CD14-positive monocyte (primary cell): ENCODE measurements at regions not wholly inside any gene's neighbourhood (a gene's known extent, or its start where the extent isn't known, plus 50 kb on each side); places are given as distances from the start of the nearest gene placed in this dataset.

Source experiments
- DNase-seq, 3 donors: peaks; one replicate each; pipeline ENCODE4 v3.0.0-alpha.2; 2011 to 2022
- H2AFZ ChIP-seq: 2 replicates; pipeline ENCODE4 v1.6.0; 2012; ENCODE audit warnings: mild to moderate bottlenecking, low read depth, low read length, inconsistent platforms; ENCODE audit not compliant: insufficient read depth, poor library complexity, severe bottlenecking
- H3K27ac ChIP-seq, 2 donors: 1 replicate in 1 of 2; 2 replicates in 1 of 2; pipeline ENCODE4 v1.5.1; 2012 to 2013; ENCODE audit warnings: low read length in 2 of 2, control low read depth in 1 of 2, inconsistent platforms in 1 of 2, low read depth in 1 of 2, mild to moderate bottlenecking in 1 of 2
- H3K27me3 ChIP-seq, 2 donors: one replicate each; pipeline versions ENCODE4 v1.6.0 to v1.6.1; 2011 to 2013; ENCODE audit warnings: low read length in 2 of 2; ENCODE audit not compliant: control insufficient read depth in 2 of 2, insufficient read depth in 2 of 2
- H3K36me3 ChIP-seq, 2 donors: replicated peaks in 1 of 2; 1 replicate in 1 of 2; 2 replicates in 1 of 2; pipeline versions ENCODE4 v1.5.1 to v1.6.1; 2012 to 2013; ENCODE audit warnings: low read length in 2 of 2, control low read depth in 1 of 2, inconsistent platforms in 1 of 2, mild to moderate bottlenecking in 1 of 2; ENCODE audit not compliant: insufficient read depth in 2 of 2, control insufficient read depth in 1 of 2
- H3K4me1 ChIP-seq, 2 donors: 1 replicate in 1 of 2; 2 replicates in 1 of 2; pipeline versions ENCODE4 v1.5.1 to v1.6.1; 2012 to 2013; ENCODE audit warnings: low read length in 2 of 2, control low read depth in 1 of 2, inconsistent platforms in 1 of 2, mild to moderate bottlenecking in 1 of 2, moderate library complexity in 1 of 2; ENCODE audit not compliant: insufficient read depth in 2 of 2, control insufficient read depth in 1 of 2
- H3K4me2 ChIP-seq: replicated peaks from 2 replicates; pipeline ENCODE3; 2012; ENCODE audit warnings: low read length, moderate library complexity, mild to moderate bottlenecking; ENCODE audit not compliant: poor library complexity, severe bottlenecking; ENCODE audit errors: extremely low read depth
- H3K4me3 ChIP-seq, 3 experiments: fragments of 200-600 bp in 1 of 3; sonication (generic) in 1 of 3; replicated peaks in 1 of 3; 1 replicate in 2 of 3; 2 replicates in 1 of 3; pipeline ENCODE4 v1.5.1; 2011 to 2013; ENCODE audit warnings: low read length in 3 of 3, mild to moderate bottlenecking in 3 of 3, control low read depth in 2 of 3, low read depth in 2 of 3, inconsistent platforms in 1 of 3, moderate library complexity in 1 of 3
- H3K79me2 ChIP-seq: 2 replicates; pipeline ENCODE4 v1.6.0; 2012; ENCODE audit warnings: mild to moderate bottlenecking, control low read depth, inconsistent platforms, low read length, moderate library complexity; ENCODE audit not compliant: insufficient read depth
- H3K9ac ChIP-seq: 2 replicates; pipeline ENCODE4 v1.6.0; 2017; ENCODE audit warnings: low read length, mild to moderate bottlenecking; ENCODE audit not compliant: insufficient read depth, poor library complexity, severe bottlenecking
- H3K9me3 ChIP-seq, 2 donors: replicated peaks in 1 of 2; 1 replicate in 1 of 2; 2 replicates in 1 of 2; pipeline versions ENCODE4 v1.5.1 to v1.6.1; 2012 to 2013; ENCODE audit warnings: low read length in 2 of 2, control low read depth in 1 of 2; ENCODE audit not compliant: control insufficient read depth in 1 of 2, insufficient read depth in 1 of 2
- H4K20me1 ChIP-seq: 2 replicates; pipeline ENCODE4 v1.6.0; 2012; ENCODE audit warnings: mild to moderate bottlenecking, low read length, control low read depth, moderate library complexity; ENCODE audit not compliant: insufficient read depth
- H3K27ac Mint-ChIP-seq, 7 donors: one replicate each; pipeline ENCODE4 v1.8.0; 2020; ENCODE audit warnings: mild to moderate bottlenecking in 7 of 7, mixed read lengths in 7 of 7, moderate library complexity in 6 of 7, inconsistent platforms in 2 of 7
- H3K27me3 Mint-ChIP-seq, 3 donors: one replicate each; pipeline ENCODE4 v1.8.0; 2021 to 2022; ENCODE audit warnings: low read depth in 3 of 3, mild to moderate bottlenecking in 3 of 3, mixed read lengths in 3 of 3, moderate library complexity in 3 of 3, inconsistent platforms in 1 of 3
- H3K36me3 Mint-ChIP-seq, 2 donors: one replicate each; pipeline ENCODE4 v1.8.0; 2020; ENCODE audit warnings: mixed read lengths in 2 of 2, inconsistent platforms in 1 of 2, mild to moderate bottlenecking in 1 of 2
- H3K4me1 Mint-ChIP-seq: one replicate; pipeline ENCODE4 v1.8.0; 2020; ENCODE audit warnings: mild to moderate bottlenecking, mixed read lengths
- H3K4me3 Mint-ChIP-seq, 2 donors: one replicate each; pipeline ENCODE4 v1.8.0; 2020; ENCODE audit warnings: mild to moderate bottlenecking in 2 of 2, mixed read lengths in 2 of 2, moderate library complexity in 1 of 2
- H3K9me3 Mint-ChIP-seq, 7 donors: one replicate each; pipeline ENCODE4 v1.8.0; 2020 to 2022; ENCODE audit warnings: mixed read lengths in 7 of 7, mild to moderate bottlenecking in 6 of 7, moderate library complexity in 6 of 7, inconsistent platforms in 2 of 7
- CTCF ChIP-seq: fragments of 200-600 bp; IDR thresholded peaks from one replicate; pipeline ENCODE4 v1.8.0; 2022; ENCODE audit warnings: antibody characterized with exemption, mild to moderate bottlenecking
- WGBS: methylation state at CpG from one replicate; pipeline ENCODE4 v1.1.5; 2013; ENCODE audit warnings: missing lambda C conversion rate; ENCODE audit not compliant: insufficient coverage; 5-methylcytosine and 5-hydroxymethylcytosine counted together
- intact Hi-C, 2 donors: fragments of 100-400 bp; cut with micrococcal nuclease; formaldehyde crosslinking; loops; one replicate each; pipeline versions ENCODE4 v1.15.0 to v1.15.1; 2023

- H3K27me3 Mint-ChIP-seq: peaks cover 0 to 4% (median 0%) of the 10 kb centered on the region in 3 donors
- TF ChIP-seq CTCF: no peak
- no peak overlapping the region for H3K4me2 ChIP-seq
- H3K4me1 Mint-ChIP-seq: no peaks in the 10 kb centered on the region
- no peak overlapping the region for H3K9ac ChIP-seq
- WGBS: 91% methylated on average over 3 of the region's 4 CpGs
- intact Hi-C loops: no loop called here
- H3K36me3 ChIP-seq: no peaks in the 10 kb centered on the region
- no peak overlapping the region for H2AFZ ChIP-seq
- no peak for DNase-seq
- H3K9me3 ChIP-seq: no peaks in the 10 kb centered on the region
- H3K4me3 ChIP-seq: no peak overlapping the region
- H3K79me2 ChIP-seq: no peaks in the 10 kb centered on the region
- H3K36me3 Mint-ChIP-seq: no peaks in the 10 kb centered on the region
- H3K4me1 ChIP-seq: no peaks in the 10 kb centered on the region
- peaks cover 0 to 6% (median 0%) of the 10 kb centered on the region in 7 donors for H3K9me3 Mint-ChIP-seq
- no peaks in the 10 kb centered on the region for H4K20me1 ChIP-seq
- no peaks in the 10 kb centered on the region for H3K27me3 ChIP-seq
- H3K27ac Mint-ChIP-seq: no peak overlapping the region
- H3K27ac ChIP-seq: no peak overlapping the region
- no peak overlapping the region for H3K4me3 Mint-ChIP-seq
Observed at GRCh38 chr16:18013863-18014262, 322.7 kb downstream of the NPIPA8 start.

GRCh38 chr16:18008356-18008755, 328.2 kb downstream of the NPIPA8 start:
- intact Hi-C loops: no loop called here
- no CpG with 5 or more reads among the region's 5 CpGs for WGBS
- Mint-ChIP-seq H3K4me3 (no peak overlapping the region), H3K4me1 (no peaks in the 10 kb centered on the region), H3K36me3 (no peaks in the 10 kb centered on the region), H3K27me3 (peaks cover 0 to 12% (median 0%) of the 10 kb centered on the region in 3 donors), H3K9me3 (peaks cover 0 to 4% (median 2%) of the 10 kb centered on the region in 7 donors), H3K27ac (no peak overlapping the region)
- Histone ChIP-seq H3K4me3 (no peak overlapping the region), H4K20me1 (no peaks in the 10 kb centered on the region), H3K27ac (no peak overlapping the region), H3K4me2 (no peak overlapping the region), H3K36me3 (no peaks in the 10 kb centered on the region), H2AFZ (no peak overlapping the region), H3K9ac (no peak overlapping the region), H3K4me1 (no peaks in the 10 kb centered on the region), H3K79me2 (no peaks in the 10 kb centered on the region), H3K27me3 (no peaks in the 10 kb centered on the region), H3K9me3 (no peaks in the 10 kb centered on the region)
- no peak for DNase-seq
- TF ChIP-seq CTCF: no peak
